ENCODE measurements at regions not wholly inside any gene's neighbourhood (a gene's known extent, or its start where the extent isn't known, plus 50 kb on each side); places are given as distances from the start of the nearest gene placed in this dataset.
"Not testable (repeated sequence)": the region's sequence is repeated elsewhere in the genome, so short reads cannot be mapped to it uniquely, and the experiment has no call there.

DNA sequence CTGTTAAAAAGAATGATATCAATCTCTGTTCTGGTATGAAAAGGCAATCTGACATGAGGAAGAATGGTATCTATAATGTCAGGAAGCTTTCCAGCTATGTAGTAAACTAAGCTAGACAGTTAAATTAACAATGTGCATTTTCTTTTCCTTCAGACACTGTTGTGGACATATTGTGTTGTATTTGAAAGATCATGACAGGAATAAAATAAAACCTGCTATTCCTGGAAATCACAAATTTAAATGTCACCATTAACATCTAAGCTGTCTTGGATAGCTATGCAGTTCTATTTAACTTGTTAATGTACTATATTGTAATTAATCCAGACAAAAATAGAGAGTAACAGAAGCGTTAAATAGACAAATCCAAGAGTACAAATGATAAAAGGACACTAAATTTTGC lies 297.4 kb upstream of the LUZP2 start:
- TF ChIP-seq, protein P1, sequence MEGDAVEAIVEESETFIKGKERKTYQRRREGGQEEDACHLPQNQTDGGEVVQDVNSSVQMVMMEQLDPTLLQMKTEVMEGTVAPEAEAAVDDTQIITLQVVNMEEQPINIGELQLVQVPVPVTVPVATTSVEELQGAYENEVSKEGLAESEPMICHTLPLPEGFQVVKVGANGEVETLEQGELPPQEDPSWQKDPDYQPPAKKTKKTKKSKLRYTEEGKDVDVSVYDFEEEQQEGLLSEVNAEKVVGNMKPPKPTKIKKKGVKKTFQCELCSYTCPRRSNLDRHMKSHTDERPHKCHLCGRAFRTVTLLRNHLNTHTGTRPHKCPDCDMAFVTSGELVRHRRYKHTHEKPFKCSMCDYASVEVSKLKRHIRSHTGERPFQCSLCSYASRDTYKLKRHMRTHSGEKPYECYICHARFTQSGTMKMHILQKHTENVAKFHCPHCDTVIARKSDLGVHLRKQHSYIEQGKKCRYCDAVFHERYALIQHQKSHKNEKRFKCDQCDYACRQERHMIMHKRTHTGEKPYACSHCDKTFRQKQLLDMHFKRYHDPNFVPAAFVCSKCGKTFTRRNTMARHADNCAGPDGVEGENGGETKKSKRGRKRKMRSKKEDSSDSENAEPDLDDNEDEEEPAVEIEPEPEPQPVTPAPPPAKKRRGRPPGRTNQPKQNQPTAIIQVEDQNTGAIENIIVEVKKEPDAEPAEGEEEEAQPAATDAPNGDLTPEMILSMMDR (IDR thresholded peaks at IDR 0.05; ENCODE audit: low read depth, low read length, missing control alignments) = no peak
- no peak overlapping the region for H3K4me3 ChIP-seq (replicated peaks; ENCODE audit: low read depth, low read length)
- no peak for DNase-seq (ENCODE audit: extremely low read depth, low read depth)

DNA sequence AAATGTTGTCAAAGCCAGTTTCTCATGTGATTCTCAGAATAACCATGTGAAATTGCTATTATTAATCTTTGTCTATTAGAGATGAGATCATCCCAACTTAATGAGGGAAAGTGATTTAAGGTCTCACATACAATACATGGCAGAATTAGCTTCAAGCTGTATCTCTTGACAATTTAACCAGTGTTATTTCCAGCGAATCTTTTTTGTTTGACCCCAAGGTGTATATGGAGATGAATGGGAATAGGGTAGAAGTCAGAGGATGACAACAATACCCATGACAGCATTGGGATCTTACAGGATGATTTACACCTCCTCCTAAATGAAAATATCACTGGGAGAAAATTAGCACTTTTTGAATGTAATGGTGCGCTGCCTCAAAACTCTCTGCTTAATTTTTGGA lies 290.8 kb upstream of the LUZP2 start:
- no peak overlapping the region for H3K4me3 ChIP-seq (replicated peaks; ENCODE audit: low read depth, low read length)
- TF ChIP-seq, protein P1 (IDR thresholded peaks at IDR 0.05; ENCODE audit: low read depth, low read length, missing control alignments) = no peak
- no peak for DNase-seq (ENCODE audit: extremely low read depth, low read depth)

DNA sequence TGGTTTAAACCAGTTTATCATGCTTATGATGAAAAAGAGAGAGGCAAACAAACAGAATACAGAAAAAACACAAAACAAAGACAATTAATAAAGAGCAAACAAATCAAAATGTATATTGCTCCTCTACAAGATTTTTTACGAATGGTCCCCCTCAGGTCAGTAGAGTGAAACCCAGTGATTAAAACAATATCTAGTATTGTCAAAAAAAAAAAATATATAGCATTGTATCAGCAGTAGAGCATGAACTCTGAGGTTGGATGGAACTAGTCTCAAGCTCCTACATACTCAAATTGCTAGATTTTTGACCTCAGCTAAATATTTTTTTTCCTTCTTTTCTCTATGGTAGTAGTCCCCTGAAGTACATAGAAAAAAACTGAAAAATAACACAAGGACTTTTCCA lies 290.3 kb upstream of the LUZP2 start:
- no peak for DNase-seq (ENCODE audit: extremely low read depth, low read depth)
- H3K4me3 ChIP-seq (replicated peaks; ENCODE audit: low read depth, low read length) = no peak overlapping the region
- TF ChIP-seq, protein P1 (IDR thresholded peaks at IDR 0.05; ENCODE audit: low read depth, low read length, missing control alignments) = no peak

DNA sequence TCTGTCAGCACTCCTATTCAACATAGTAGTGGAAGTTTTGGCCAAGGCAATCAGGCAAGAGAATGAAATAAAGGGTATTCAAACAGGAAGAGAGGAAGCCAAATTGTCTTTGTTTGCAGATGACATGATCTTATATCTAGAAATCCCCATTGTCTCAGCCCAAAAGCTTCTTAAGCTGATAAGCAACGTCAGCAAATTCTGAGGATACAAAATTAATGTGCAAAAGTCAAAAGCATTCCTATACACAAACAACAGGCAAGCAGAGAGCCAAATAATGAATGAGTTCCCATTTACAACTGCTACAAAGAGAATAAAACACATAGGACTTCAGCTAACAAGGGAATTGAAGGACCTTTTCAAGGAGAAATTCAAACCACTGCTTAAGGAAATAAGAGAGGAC lies 280.4 kb upstream of the LUZP2 start:
- no peak for DNase-seq (ENCODE audit: extremely low read depth, low read depth)
- TF ChIP-seq, protein P1 (IDR thresholded peaks at IDR 0.05; ENCODE audit: low read depth, low read length, missing control alignments) = no peak
- H3K4me3 ChIP-seq (replicated peaks; ENCODE audit: low read depth, low read length) = no peak overlapping the region

GRCh38 chr11:24217319-24217718 lies 279.5 kb upstream of the LUZP2 start:
- DNase-seq (ENCODE audit: extremely low read depth, low read depth); H3K4me3 ChIP-seq (replicated peaks; ENCODE audit: low read depth, low read length): not testable (repeated sequence)

DNA sequence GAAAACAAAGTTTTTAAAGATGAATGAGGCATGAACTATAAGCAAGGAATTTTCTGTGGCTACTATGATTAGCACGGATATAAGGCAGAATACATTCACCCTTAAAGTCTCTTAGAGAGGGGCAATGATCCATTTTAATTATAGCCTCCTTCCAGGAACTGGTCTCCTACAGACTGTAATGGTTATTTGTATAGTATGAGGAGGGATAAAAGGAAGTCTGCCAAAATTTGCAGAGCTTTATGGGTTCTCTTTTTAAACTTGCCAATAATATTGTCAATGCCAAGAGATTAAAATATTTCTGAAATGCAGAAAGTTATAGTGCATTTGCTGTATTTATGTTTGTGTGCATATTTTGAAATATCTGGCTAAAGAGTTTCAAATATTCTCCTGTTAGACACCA lies 271.4 kb upstream of the LUZP2 start:
- DNase-seq (ENCODE audit: extremely low read depth, low read depth) = no peak
- no peak overlapping the region for H3K4me3 ChIP-seq (replicated peaks; ENCODE audit: low read depth, low read length)
- TF ChIP-seq, protein P1 (IDR thresholded peaks at IDR 0.05; ENCODE audit: low read depth, low read length, missing control alignments) = no peak

DNA sequence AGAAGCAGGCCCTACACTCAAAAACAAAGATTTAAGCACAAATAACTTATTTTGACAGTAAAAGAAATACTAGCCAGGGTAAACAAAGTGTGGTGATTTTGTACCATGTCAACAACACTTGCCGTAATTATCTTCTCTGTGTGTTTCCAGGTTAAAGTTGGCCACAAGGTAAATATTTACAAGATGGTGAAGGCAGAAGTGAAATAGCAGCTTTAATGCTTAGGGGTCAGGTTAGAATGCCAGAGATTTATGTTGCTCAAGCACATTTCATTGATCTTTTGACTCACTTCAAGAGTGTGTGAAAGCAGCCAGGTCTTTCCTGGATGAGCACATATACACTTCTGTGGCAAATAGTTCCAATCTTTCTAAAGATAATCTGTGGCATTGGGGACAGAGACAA lies 270.2 kb upstream of the LUZP2 start:
- TF ChIP-seq, protein P1 (IDR thresholded peaks at IDR 0.05; ENCODE audit: low read depth, low read length, missing control alignments) = no peak
- no peak for DNase-seq (ENCODE audit: extremely low read depth, low read depth)
- H3K4me3 ChIP-seq (replicated peaks; ENCODE audit: low read depth, low read length) = no peak overlapping the region

Measured in HFF-Myc (cell line).